NB4 (cell line): ENCODE measurements at regions not wholly inside any gene's neighbourhood (a gene's known extent, or its start where the extent isn't known, plus 50 kb on each side); places are given as distances from the start of the nearest gene placed in this dataset.

Experiments
- DNase-seq: peaks from one replicate; pipeline ENCODE4 v3.0.0; 2010; ENCODE audit warnings: low read depth
- H3K4me3 ChIP-seq: one replicate; pipeline ENCODE4 v1.5.1; 2011; ENCODE audit warnings: mild to moderate bottlenecking, low read depth, low read length, moderate library complexity
- MYC ChIP-seq: IDR thresholded peaks from 2 replicates; pipeline ENCODE4 v1.6.1; 2011; ENCODE audit warnings: low read depth, low read length
- POLR2A ChIP-seq: IDR thresholded peaks from 2 replicates; pipeline ENCODE4 v1.6.1; 2011; ENCODE audit warnings: mild to moderate bottlenecking; ENCODE audit not compliant: insufficient read length; ENCODE audit errors: extremely low read depth
- TF ChIP-seq, protein P1 (sequence below): IDR thresholded peaks from one replicate; pipeline ENCODE4 v1.5.1; 2012; ENCODE audit warnings: low read depth, low read length
- TF ChIP-seq, protein P2 (sequence below): IDR thresholded peaks from 2 replicates; pipeline ENCODE4 v1.6.1; 2011; ENCODE audit warnings: low read depth, low read length

DNA sequence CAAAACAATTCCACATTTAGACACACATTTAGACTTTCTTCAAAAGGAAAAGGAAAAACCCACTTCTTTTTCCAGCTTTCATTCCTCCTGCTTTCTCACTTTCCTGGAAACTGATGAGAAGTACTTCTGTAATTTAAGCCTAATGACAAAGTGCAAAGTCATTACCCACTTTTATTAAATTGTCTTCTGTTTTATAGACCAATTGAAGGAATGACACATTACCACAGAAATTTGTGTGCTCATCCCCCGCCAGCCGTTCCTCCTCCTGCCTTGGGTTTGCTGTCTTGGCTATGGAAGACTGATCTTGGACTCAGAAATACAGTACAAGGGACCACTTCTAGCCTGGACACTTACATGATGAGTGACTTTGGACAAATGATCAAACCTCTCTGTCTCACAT, 717.8 kb downstream of the SORCS3 start:
- TF ChIP-seq, protein P1, sequence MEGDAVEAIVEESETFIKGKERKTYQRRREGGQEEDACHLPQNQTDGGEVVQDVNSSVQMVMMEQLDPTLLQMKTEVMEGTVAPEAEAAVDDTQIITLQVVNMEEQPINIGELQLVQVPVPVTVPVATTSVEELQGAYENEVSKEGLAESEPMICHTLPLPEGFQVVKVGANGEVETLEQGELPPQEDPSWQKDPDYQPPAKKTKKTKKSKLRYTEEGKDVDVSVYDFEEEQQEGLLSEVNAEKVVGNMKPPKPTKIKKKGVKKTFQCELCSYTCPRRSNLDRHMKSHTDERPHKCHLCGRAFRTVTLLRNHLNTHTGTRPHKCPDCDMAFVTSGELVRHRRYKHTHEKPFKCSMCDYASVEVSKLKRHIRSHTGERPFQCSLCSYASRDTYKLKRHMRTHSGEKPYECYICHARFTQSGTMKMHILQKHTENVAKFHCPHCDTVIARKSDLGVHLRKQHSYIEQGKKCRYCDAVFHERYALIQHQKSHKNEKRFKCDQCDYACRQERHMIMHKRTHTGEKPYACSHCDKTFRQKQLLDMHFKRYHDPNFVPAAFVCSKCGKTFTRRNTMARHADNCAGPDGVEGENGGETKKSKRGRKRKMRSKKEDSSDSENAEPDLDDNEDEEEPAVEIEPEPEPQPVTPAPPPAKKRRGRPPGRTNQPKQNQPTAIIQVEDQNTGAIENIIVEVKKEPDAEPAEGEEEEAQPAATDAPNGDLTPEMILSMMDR = no peak
- no peak for TF ChIP-seq MYC
- TF ChIP-seq, protein P2, sequence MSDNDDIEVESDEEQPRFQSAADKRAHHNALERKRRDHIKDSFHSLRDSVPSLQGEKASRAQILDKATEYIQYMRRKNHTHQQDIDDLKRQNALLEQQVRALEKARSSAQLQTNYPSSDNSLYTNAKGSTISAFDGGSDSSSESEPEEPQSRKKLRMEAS = no peak
- no peak for TF ChIP-seq POLR2A
- no peak overlapping the region for H3K4me3 ChIP-seq
- no peak for DNase-seq

DNA sequence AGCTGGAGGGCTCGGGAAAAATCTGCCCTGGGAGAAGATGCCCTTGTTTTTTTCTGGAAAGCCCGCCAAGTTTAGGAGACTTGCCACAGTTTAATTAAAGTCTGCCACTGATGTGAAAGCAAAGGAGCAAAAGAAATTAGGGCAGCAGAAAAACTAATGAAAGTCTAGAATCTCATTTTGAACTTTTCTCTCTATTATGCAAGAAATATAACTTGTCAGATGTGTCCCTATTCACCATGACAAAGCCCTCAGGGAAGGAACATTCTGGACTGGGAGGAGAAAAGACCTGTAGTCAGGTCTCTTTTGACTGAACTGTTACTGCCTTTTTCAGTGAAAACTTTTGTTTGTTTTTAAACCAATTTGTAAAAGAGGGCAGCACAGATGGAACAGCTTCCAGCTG, 715.5 kb downstream of the SORCS3 start:
- no peak overlapping the region for H3K4me3 ChIP-seq
- TF ChIP-seq, protein P1 = no peak
- TF ChIP-seq POLR2A = no peak
- TF ChIP-seq MYC = no peak
- TF ChIP-seq, protein P2 = no peak
- DNase-seq = no peak

DNA sequence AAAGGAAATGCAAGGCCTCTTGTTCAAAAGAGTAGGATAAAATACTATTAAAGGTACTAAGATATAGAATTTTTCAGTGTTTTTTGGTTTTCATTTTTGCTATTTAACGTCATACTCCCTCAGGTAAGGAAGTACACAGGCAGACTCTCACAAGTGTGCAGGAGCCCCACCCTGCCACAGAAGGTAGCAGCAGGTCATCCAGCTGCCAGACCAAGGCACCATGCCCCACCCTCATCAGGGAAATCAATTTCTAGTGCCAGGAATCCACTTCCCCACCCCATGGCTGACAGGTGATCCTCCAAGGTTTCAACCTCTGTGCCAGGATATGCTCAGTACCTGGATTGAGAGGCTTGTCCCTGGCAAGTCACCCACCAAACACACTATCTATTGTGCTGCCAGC, 712.9 kb downstream of the SORCS3 start:
- no peak overlapping the region for H3K4me3 ChIP-seq
- TF ChIP-seq, protein P1 = no peak
- TF ChIP-seq, protein P2 = no peak
- TF ChIP-seq MYC (no peak), POLR2A (no peak)
- no peak for DNase-seq

DNA sequence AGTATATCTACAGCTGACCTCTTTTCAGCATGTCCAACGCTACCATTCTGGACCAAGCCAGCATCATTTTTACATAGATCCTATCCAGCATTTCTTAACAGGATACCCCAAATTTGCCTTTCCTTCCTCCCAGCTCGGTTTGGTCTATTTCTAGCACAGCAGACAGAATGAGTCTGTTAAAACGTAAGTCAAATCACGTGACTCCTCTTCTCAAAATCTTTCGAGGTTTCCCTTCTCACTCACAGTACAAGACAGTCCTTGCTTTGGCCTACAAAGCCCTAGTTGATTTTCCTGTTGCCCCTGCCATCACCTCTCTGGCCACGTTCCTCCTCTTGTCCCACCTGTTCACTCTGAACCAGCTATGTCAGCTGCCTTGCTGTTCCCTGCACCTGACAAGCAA, 711.7 kb downstream of the SORCS3 start:
- no peak for TF ChIP-seq POLR2A
- TF ChIP-seq, protein P1 = no peak
- TF ChIP-seq MYC = no peak
- TF ChIP-seq, protein P2 = no peak
- no peak overlapping the region for H3K4me3 ChIP-seq
- no peak for DNase-seq

DNA sequence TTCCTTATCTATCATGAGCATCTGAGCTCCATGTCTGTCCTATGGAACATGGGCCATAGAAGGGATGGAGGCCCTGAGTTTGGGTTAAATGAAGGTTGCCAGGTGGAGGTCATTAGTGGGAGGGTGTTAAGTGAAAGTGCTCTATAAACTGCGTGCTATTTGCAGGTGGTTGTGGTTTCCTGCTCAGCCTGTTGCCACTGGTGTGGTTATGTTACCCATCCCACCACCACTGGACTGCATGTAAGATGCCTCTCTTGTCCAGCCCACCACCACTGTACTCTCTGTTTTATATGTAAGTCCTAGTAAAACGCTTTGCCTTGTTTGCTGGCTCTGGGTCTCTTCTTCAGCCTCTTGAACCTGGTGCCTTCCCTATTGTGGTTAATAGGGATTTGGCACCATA, 711.2 kb downstream of the SORCS3 start:
- H3K4me3 ChIP-seq = no peak overlapping the region
- no peak for DNase-seq
- TF ChIP-seq, protein P1 = no peak
- TF ChIP-seq, protein P2 = no peak
- TF ChIP-seq MYC (no peak), POLR2A (no peak)

DNA sequence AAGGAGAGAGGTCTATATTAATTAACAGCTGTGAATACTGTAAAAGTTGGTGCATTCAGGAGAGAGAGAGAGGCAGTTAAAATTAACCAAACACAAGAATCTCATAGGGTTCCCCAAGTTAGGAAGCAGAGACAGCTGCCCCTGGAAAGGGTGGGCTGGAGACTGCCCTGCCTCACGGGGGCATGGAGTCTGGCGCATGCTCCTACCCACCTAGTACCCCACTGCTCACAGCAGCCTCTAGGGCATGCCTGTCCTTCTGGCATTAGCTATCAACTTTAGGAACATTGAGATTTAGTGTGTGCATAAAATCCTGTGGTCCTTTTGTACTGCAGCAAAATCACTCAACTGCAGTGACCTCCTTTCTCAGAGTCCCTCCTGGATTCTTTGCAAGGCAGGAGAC, 710.1 kb downstream of the SORCS3 start:
- no peak overlapping the region for H3K4me3 ChIP-seq
- TF ChIP-seq MYC (no peak), POLR2A (no peak)
- TF ChIP-seq, protein P1 = no peak
- TF ChIP-seq, protein P2 = no peak
- no peak for DNase-seq
